ENCODE measurements at regions not wholly inside any gene's neighbourhood (a gene's known extent, or its start where the extent isn't known, plus 50 kb on each side); places are given as distances from the start of the nearest gene placed in this dataset.

DNA sequence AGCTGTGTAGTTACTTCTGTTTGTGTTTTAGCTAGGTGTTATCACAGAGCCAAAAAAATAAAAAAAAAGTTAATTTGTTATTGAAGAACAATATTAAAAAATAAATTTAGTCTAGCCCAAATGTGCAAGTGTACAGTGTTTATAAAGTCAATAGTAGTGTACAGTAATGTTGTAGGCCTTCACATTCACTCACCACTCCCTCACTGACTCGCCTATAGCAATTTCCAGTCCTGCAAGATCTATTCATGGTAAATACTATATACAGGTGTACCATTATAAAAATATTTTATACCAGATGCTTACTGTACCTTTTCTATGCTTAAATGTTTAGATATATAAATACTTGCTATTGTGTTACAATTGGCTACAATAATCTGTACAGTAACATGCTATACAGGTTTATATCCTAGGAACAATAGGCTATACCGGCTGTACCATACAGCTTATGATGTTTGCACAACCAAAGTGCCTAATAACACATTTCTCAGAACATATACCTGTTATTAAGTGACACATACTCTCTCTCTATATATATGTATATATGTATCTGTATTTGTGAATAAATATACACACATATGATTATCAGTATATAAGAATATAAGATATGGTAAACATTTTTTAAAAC lies 341.4 kb upstream of the EDIL3 start (continued):
- no peak for TF ChIP-seq ASH2L (IDR thresholded peaks at IDR 0.05; ENCODE audit: low read length)
- no peak for TF ChIP-seq SP2 (IDR thresholded peaks at IDR 0.05; ENCODE audit: low read length)
- no peak for TF ChIP-seq EP300 (IDR thresholded peaks at IDR 0.05; ENCODE audit: borderline replicate concordance in 1 of 2, low read depth in 2 of 2, low read length in 2 of 2)

All from H1 (cell line).